ENCODE measurements at regions not wholly inside any gene's neighbourhood (a gene's known extent, or its start where the extent isn't known, plus 50 kb on each side); places are given as distances from the start of the nearest gene placed in this dataset.

GRCh38 chr10:111650088-111650487 lies 533.5 kb downstream of the GPAM start:
- DNase-seq (ENCODE audit: low spot score) (no peak), ATAC-seq (ENCODE audit: insufficient number of reproducible peaks, low FRiP score, low read depth) (no peak)
- no peak for TF ChIP-seq CTCF (IDR thresholded peaks at IDR 0.05)
- Histone ChIP-seq H3K4me1 (ENCODE audit: control insufficient read depth in 1 of 2, low read depth in 2 of 2) (no peaks in the 10 kb centered on the region), H3K27me3 (replicated peaks; ENCODE audit: insufficient read depth) (no peaks in the 10 kb centered on the region), H3K27ac (no peak overlapping the region), H3K9me3 (peaks cover 6% of the 10 kb centered on the region), H3K4me3 (no peak overlapping the region), H3K36me3 (no peaks in the 10 kb centered on the region)

GRCh38 chr10:111656066-111656465 lies 527.5 kb downstream of the GPAM start:
- no peak for ATAC-seq (ENCODE audit: insufficient number of reproducible peaks, low FRiP score, low read depth)
- TF ChIP-seq CTCF (IDR thresholded peaks at IDR 0.05): no peak
- H3K27ac ChIP-seq: no peak overlapping the region
- H3K36me3 ChIP-seq: no peaks in the 10 kb centered on the region
- no peaks in the 10 kb centered on the region for H3K4me1 ChIP-seq (ENCODE audit: control insufficient read depth in 1 of 2, low read depth in 2 of 2)
- no peak for DNase-seq (ENCODE audit: low spot score)
- no peaks in the 10 kb centered on the region for H3K9me3 ChIP-seq
- H3K27me3 ChIP-seq (replicated peaks; ENCODE audit: insufficient read depth): no peaks in the 10 kb centered on the region
- H3K4me3 ChIP-seq: no peak overlapping the region

GRCh38 chr10:111677759-111678158 lies 505.8 kb downstream of the GPAM start:
- no peak overlapping the region for H3K27ac ChIP-seq

GRCh38 chr10:111686796-111687195 lies 496.8 kb downstream of the GPAM start:
- ATAC-seq (ENCODE audit: insufficient number of reproducible peaks, low FRiP score, low read depth): no peak
- Histone ChIP-seq H3K27me3 (replicated peaks; ENCODE audit: insufficient read depth) (no peaks in the 10 kb centered on the region), H3K27ac (no peak overlapping the region), H3K4me1 (ENCODE audit: control insufficient read depth in 1 of 2, low read depth in 2 of 2) (no peaks in the 10 kb centered on the region), H3K4me3 (no peak overlapping the region), H3K9me3 (no peaks in the 10 kb centered on the region), H3K36me3 (no peaks in the 10 kb centered on the region)
- no peak for DNase-seq (ENCODE audit: low spot score)
- TF ChIP-seq CTCF (IDR thresholded peaks at IDR 0.05): no peak

More at GRCh38 chr10:111677759-111678158, 505.8 kb downstream of the GPAM start:
- H3K4me1 ChIP-seq (ENCODE audit: control insufficient read depth in 1 of 2, low read depth in 2 of 2): no peaks in the 10 kb centered on the region
- DNase-seq (ENCODE audit: low spot score) (no peak), ATAC-seq (ENCODE audit: insufficient number of reproducible peaks, low FRiP score, low read depth) (no peak)
- no peaks in the 10 kb centered on the region for H3K36me3 ChIP-seq
- TF ChIP-seq CTCF (IDR thresholded peaks at IDR 0.05): no peak
- no peak overlapping the region for H3K4me3 ChIP-seq
- H3K9me3 ChIP-seq: no peaks in the 10 kb centered on the region
- no peaks in the 10 kb centered on the region for H3K27me3 ChIP-seq (replicated peaks; ENCODE audit: insufficient read depth)

GRCh38 chr10:111698711-111699110 lies 484.9 kb downstream of the GPAM start:
- H3K4me1 ChIP-seq (ENCODE audit: control insufficient read depth in 1 of 2, low read depth in 2 of 2): no peaks in the 10 kb centered on the region
- no peaks in the 10 kb centered on the region for H3K9me3 ChIP-seq
- DNase-seq (ENCODE audit: low spot score) (no peak), ATAC-seq (ENCODE audit: insufficient number of reproducible peaks, low FRiP score, low read depth) (no peak)
- no peak for TF ChIP-seq CTCF (IDR thresholded peaks at IDR 0.05)
- H3K36me3 ChIP-seq: no peaks in the 10 kb centered on the region
- H3K27me3 ChIP-seq (replicated peaks; ENCODE audit: insufficient read depth): no peaks in the 10 kb centered on the region
- no peak overlapping the region for H3K4me3 ChIP-seq
- no peak overlapping the region for H3K27ac ChIP-seq
